SK-N-SH treated with all-trans-retinoic acid at 6 μM for 48 hours (cell line): ENCODE measurements at regions not wholly inside any gene's neighbourhood (a gene's known extent, or its start where the extent isn't known, plus 50 kb on each side); places are given as distances from the start of the nearest gene placed in this dataset.

Experiments used
- ATAC-seq: fragments of 200-7000 bp; cut with Tn5 transposase; 3 replicates; pipeline ENCODE4 v1.9.1; 2020; ENCODE audit warnings: mild to moderate bottlenecking, moderate library complexity
- ARNTL ChIP-seq: fragments of 450-650 bp; formaldehyde crosslinking; IDR thresholded peaks from 2 replicates; pipeline ENCODE4 v1.5.0; 2020; ENCODE audit warnings: low read depth, mild to moderate bottlenecking, moderate library complexity, borderline replicate concordance
- BACH2 ChIP-seq: fragments of 250-450 bp; sonication (Bioruptor Pico); IDR thresholded peaks from 2 replicates; pipeline ENCODE4 v1.9.0; 2021; ENCODE audit warnings: mild to moderate bottlenecking, borderline replicate concordance
- CREB5 ChIP-seq: fragments of 250-450 bp; sonication (Bioruptor Pico); IDR thresholded peaks from 2 replicates; pipeline ENCODE4 v1.5.1; 2020; ENCODE audit warnings: low read depth, mild to moderate bottlenecking, moderate library complexity
- CSDC2 ChIP-seq: fragments of 250-450 bp; sonication (Bioruptor Pico); IDR thresholded peaks from 2 replicates; pipeline ENCODE4 v1.5.0; 2020; ENCODE audit warnings: mild to moderate bottlenecking, moderate library complexity
- ESRRG ChIP-seq: fragments of 250-450 bp; sonication (Bioruptor Pico); IDR thresholded peaks from 2 replicates; pipeline ENCODE4 v1.6.1; 2021; ENCODE audit warnings: mild to moderate bottlenecking
- GLIS3 ChIP-seq: fragments of 250-450 bp; sonication (Bioruptor Pico); IDR thresholded peaks from 2 replicates; pipeline ENCODE4 v1.5.0; 2020; ENCODE audit warnings: mild to moderate bottlenecking, moderate library complexity
- ISL1 ChIP-seq: fragments of 250-450 bp; sonication (Bioruptor Pico); IDR thresholded peaks from 2 replicates; pipeline ENCODE4 v2.1.2; 2022; ENCODE audit warnings: mild to moderate bottlenecking, moderate library complexity
- OSR1 ChIP-seq: fragments of 250-450 bp; sonication (Bioruptor Pico); IDR thresholded peaks from 2 replicates; pipeline ENCODE4 v1.8.0; 2022; ENCODE audit warnings: moderate library complexity, mild to moderate bottlenecking, inconsistent platforms
- PATZ1 ChIP-seq: fragments of 250-450 bp; sonication (Bioruptor Pico); IDR thresholded peaks from 2 replicates; pipeline ENCODE4 v1.8.0; 2020; ENCODE audit warnings: mild to moderate bottlenecking, moderate library complexity, borderline replicate concordance
- POU6F1 ChIP-seq: fragments of 250-450 bp; sonication (Bioruptor Pico); IDR thresholded peaks from 2 replicates; pipeline ENCODE4 v1.8.0; 2021; ENCODE audit warnings: low read depth, mild to moderate bottlenecking, moderate library complexity, borderline replicate concordance
- PPARA ChIP-seq: fragments of 250-450 bp; sonication (Bioruptor Pico); IDR thresholded peaks from 2 replicates; pipeline ENCODE4 v1.5.0; 2020; ENCODE audit warnings: mild to moderate bottlenecking, borderline replicate concordance
- RARB ChIP-seq: fragments of 250-450 bp; sonication (Bioruptor Pico); IDR thresholded peaks from 2 replicates; pipeline ENCODE4 v1.8.0; 2021; ENCODE audit warnings: mild to moderate bottlenecking, moderate library complexity
- SNAI2 ChIP-seq: fragments of 250-450 bp; sonication (Bioruptor Pico); IDR thresholded peaks from 2 replicates; pipeline ENCODE4 v1.5.0; 2020; ENCODE audit warnings: mild to moderate bottlenecking, moderate library complexity
- TCF4 ChIP-seq: fragments of 250-450 bp; sonication (Bioruptor Pico); IDR thresholded peaks from 2 replicates; pipeline ENCODE4 v1.8.0; 2021; ENCODE audit warnings: mild to moderate bottlenecking, moderate library complexity, borderline replicate concordance
- TOX ChIP-seq: fragments of 250-450 bp; sonication (Bioruptor Pico); IDR thresholded peaks from 2 replicates; pipeline ENCODE4 v1.8.0; 2021; ENCODE audit warnings: mild to moderate bottlenecking, moderate library complexity, borderline replicate concordance
- TSHZ2 ChIP-seq: fragments of 250-450 bp; sonication (Bioruptor Pico); IDR thresholded peaks from 2 replicates; pipeline ENCODE4 v1.5.0; 2020; ENCODE audit warnings: mild to moderate bottlenecking, moderate library complexity
- ZC3H10 ChIP-seq: fragments of 250-450 bp; sonication (Bioruptor Pico); IDR thresholded peaks from 2 replicates; pipeline ENCODE4 v1.5.1; 2021; ENCODE audit warnings: mild to moderate bottlenecking, moderate library complexity
- ZFP3 ChIP-seq: fragments of 250-450 bp; sonication (Bioruptor Pico); IDR thresholded peaks from 2 replicates; pipeline ENCODE4 v1.5.0; 2020; ENCODE audit warnings: mild to moderate bottlenecking, moderate library complexity
- ZFP30 ChIP-seq: fragments of 450-650 bp; formaldehyde crosslinking; IDR thresholded peaks from 2 replicates; pipeline ENCODE4 v1.5.0; 2022; ENCODE audit warnings: mild to moderate bottlenecking, moderate library complexity
- ZNF565 ChIP-seq: fragments of 450-650 bp; formaldehyde crosslinking; conservative IDR thresholded peaks from 2 replicates; pipeline ENCODE4 v1.5.0; 2020; ENCODE audit warnings: low read depth, mild to moderate bottlenecking, moderate library complexity
- ZNF70 ChIP-seq: fragments of 450-650 bp; formaldehyde crosslinking; IDR thresholded peaks from 2 replicates; pipeline ENCODE4 v1.5.0; 2020; ENCODE audit warnings: mild to moderate bottlenecking, moderate library complexity
- ZNF8 ChIP-seq: fragments of 450-650 bp; formaldehyde crosslinking; IDR thresholded peaks from 2 replicates; pipeline ENCODE4 v1.5.0; 2020; ENCODE audit warnings: mild to moderate bottlenecking, moderate library complexity

- peak; percentile 75 for ATAC-seq
- no peak for TF ChIP-seq SNAI2 (CRISPR knock-in tag)
- TF ChIP-seq ARNTL (CRISPR knock-in tag) = no peak
Measured at GRCh38 chr6:77403424-77403823, 59.9 kb downstream of the HTR1B start.

GRCh38 chr6:77401231-77401630, 62.1 kb downstream of the HTR1B start:
- ATAC-seq = no peak
- TF ChIP-seq TOX (CRISPR knock-in tag) (no peak), ZC3H10 (CRISPR knock-in tag) (no peak), ISL1 (CRISPR knock-in tag) (no peak), PATZ1 (CRISPR knock-in tag) (no peak), GLIS3 (CRISPR knock-in tag) (no peak), ESRRG (CRISPR knock-in tag) (no peak), TCF4 (CRISPR knock-in tag) (no peak), ZFP3 (no peak), RARB (no peak), PPARA (CRISPR knock-in tag) (no peak), ZNF8 (CRISPR knock-in tag) (no peak), OSR1 (CRISPR knock-in tag) (no peak), ARNTL (CRISPR knock-in tag) (no peak), SNAI2 (CRISPR knock-in tag) (no peak), POU6F1 (CRISPR knock-in tag) (no peak)

- TF ChIP-seq ZFP3 (no peak), ZNF70 (CRISPR knock-in tag) (no peak), BACH2 (no peak), ZC3H10 (CRISPR knock-in tag) (no peak), ZFP30 (CRISPR knock-in tag) (no peak), PPARA (CRISPR knock-in tag) (no peak), ZNF8 (CRISPR knock-in tag) (no peak), TSHZ2 (no peak), CSDC2 (CRISPR knock-in tag) (no peak), CREB5 (no peak), ISL1 (CRISPR knock-in tag) (no peak), ESRRG (CRISPR knock-in tag) (no peak), POU6F1 (CRISPR knock-in tag) (no peak), OSR1 (CRISPR knock-in tag) (no peak), ZNF565 (no peak)
- ATAC-seq = peak; percentile 41; the same call in 1 of the 3 replicates
Measured at GRCh38 chr6:77397561-77397960, 65.7 kb downstream of the HTR1B start.
